Neural progenitor cell (in vitro differentiated cells): ENCODE measurements at regions not wholly inside any gene's neighbourhood (a gene's known extent, or its start where the extent isn't known, plus 50 kb on each side); places are given as distances from the start of the nearest gene placed in this dataset.

ENCODE experiments used
- CTCF ChIP-seq: fragments of 200-600 bp; sonication (generic); IDR thresholded peaks from 2 replicates; pipeline ENCODE4 v1.5.1; 2017; ENCODE audit warnings: antibody characterized with exemption, mild to moderate bottlenecking
- EZH2 ChIP-seq: fragments of 200-600 bp; sonication (generic); IDR thresholded peaks from 2 replicates; pipeline ENCODE4 v1.6.1; 2017; ENCODE audit warnings: antibody characterized with exemption, mild to moderate bottlenecking, moderate library complexity
- EZH2phosphoT487 ChIP-seq: fragments of 200-600 bp; sonication (generic); IDR thresholded peaks from 2 replicates; pipeline ENCODE4 v1.6.1; 2017; ENCODE audit warnings: antibody characterized with exemption

DNA sequence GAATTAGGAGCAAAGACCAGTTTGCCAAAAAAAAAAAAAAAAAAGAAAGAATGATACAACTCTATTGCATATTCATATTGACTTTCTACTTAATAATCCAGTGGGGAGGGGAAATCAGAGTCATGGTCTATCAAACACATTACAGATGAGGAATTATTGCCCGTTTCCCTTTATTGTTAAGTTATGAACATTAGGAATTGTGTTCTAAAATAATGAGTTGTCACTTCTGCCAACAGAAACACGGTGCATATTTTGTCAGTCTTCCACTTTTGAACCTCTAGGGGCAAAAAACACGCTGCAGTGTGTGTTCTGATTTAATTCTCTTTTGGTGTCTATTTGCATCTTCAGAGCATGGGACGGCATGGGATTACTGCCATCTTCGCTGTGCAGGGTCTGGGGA, 115.7 kb upstream of the RHOBTB1 start:
- TF ChIP-seq CTCF (no peak), EZH2phosphoT487 (no peak), EZH2 (no peak)
